ENCODE measurements at regions not wholly inside any gene's neighbourhood (a gene's known extent, or its start where the extent isn't known, plus 50 kb on each side); places are given as distances from the start of the nearest gene placed in this dataset.
"Not testable (repeated sequence)": the region's sequence is repeated elsewhere in the genome, so short reads cannot be mapped to it uniquely, and the experiment has no call there.

GRCh38 chr4:114250439-114250891, 271.0 kb upstream of the ARSJ start:
- no peak for DNase-seq (ENCODE audit: low read depth)
- no peak overlapping the region for H3K4me3 ChIP-seq (ENCODE audit: low read depth, low read length)
- TF ChIP-seq CTCF (IDR thresholded peaks at IDR 0.05; ENCODE audit: low read depth, low read length, missing control alignments), result no peak

GRCh38 chr4:114251020-114251419, 271.6 kb upstream of the ARSJ start:
- no peak overlapping the region for H3K4me3 ChIP-seq (ENCODE audit: low read depth, low read length)
- DNase-seq (ENCODE audit: low read depth), result no peak
- no peak for TF ChIP-seq CTCF (IDR thresholded peaks at IDR 0.05; ENCODE audit: low read depth, low read length, missing control alignments)

- no peak overlapping the region for H3K4me3 ChIP-seq (ENCODE audit: low read depth, low read length)
- TF ChIP-seq CTCF (IDR thresholded peaks at IDR 0.05; ENCODE audit: low read depth, low read length, missing control alignments), result no peak
- no peak for DNase-seq (ENCODE audit: low read depth)
These were observed 273.1 kb upstream of the ARSJ start for GRCh38 chr4:114252499-114252898.

GRCh38 chr4:114257501-114257900, 278.1 kb upstream of the ARSJ start:
- no peak overlapping the region for H3K4me3 ChIP-seq (ENCODE audit: low read depth, low read length)
- TF ChIP-seq CTCF (IDR thresholded peaks at IDR 0.05; ENCODE audit: low read depth, low read length, missing control alignments), result no peak
- no peak for DNase-seq (ENCODE audit: low read depth)

- not testable (repeated sequence) for H3K4me3 ChIP-seq (ENCODE audit: low read depth, low read length); DNase-seq (ENCODE audit: low read depth)
These were observed 283.0 kb upstream of the ARSJ start for GRCh38 chr4:114262421-114262820.

- H3K4me3 ChIP-seq (ENCODE audit: low read depth, low read length), result no peak overlapping the region
- no peak for TF ChIP-seq CTCF (IDR thresholded peaks at IDR 0.05; ENCODE audit: low read depth, low read length, missing control alignments)
- no peak for DNase-seq (ENCODE audit: low read depth)
These were observed 283.8 kb upstream of the ARSJ start for GRCh38 chr4:114263233-114263632.

- no peak for TF ChIP-seq CTCF (IDR thresholded peaks at IDR 0.05; ENCODE audit: low read depth, low read length, missing control alignments)
- H3K4me3 ChIP-seq (ENCODE audit: low read depth, low read length), result no peak overlapping the region
- no peak for DNase-seq (ENCODE audit: low read depth)
These were observed 285.0 kb upstream of the ARSJ start for GRCh38 chr4:114264452-114264851.

- no peak for DNase-seq (ENCODE audit: low read depth)
- H3K4me3 ChIP-seq (ENCODE audit: low read depth, low read length), result no peak overlapping the region
- no peak for TF ChIP-seq CTCF (IDR thresholded peaks at IDR 0.05; ENCODE audit: low read depth, low read length, missing control alignments)
These were observed 285.4 kb upstream of the ARSJ start for GRCh38 chr4:114264877-114265291.
